Testis (tissue), 2 donors: ENCODE measurements at regions not wholly inside any gene's neighbourhood (a gene's known extent, or its start where the extent isn't known, plus 50 kb on each side); places are given as distances from the start of the nearest gene placed in this dataset.

ENCODE experiments used
- POLR2A ChIP-seq: fragments of 450-650 bp; IDR thresholded peaks from one replicate; pipeline ENCODE4 v1.6.1; 2017; ENCODE audit warnings: antibody characterized with exemption, mild to moderate bottlenecking, moderate library complexity
- TF ChIP-seq, protein P1 (sequence below), 3 experiments: fragments of 450-650 bp in 2 of 3; fragments of 200-600 bp in 1 of 3; sonication (generic) in 1 of 3; IDR thresholded peaks; one replicate each; pipeline ENCODE4 v1.5.1; 2016 to 2019; ENCODE audit warnings: antibody characterized with exemption in 3 of 3, mild to moderate bottlenecking in 2 of 3, moderate library complexity in 1 of 3

DNA sequence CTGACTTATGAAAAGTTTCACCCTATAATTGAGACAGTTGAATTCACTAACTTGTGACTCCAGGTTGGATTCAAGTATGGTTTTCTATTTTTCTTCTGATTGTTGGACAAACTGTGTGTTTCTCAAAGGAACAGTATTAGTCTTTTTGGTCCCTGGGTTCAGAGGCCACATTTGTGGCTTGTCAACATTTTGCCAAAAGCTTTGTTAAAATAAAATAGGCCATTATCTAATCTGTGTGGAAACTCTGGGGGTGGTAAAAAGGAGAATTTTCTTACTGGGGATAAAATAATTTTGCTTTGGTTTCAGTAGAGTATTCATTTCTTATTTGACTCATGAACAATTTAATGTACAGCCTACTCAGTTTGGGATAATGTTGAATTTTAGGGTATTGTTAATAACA is 166.3 kb downstream of the TMEM167A start:
- TF ChIP-seq, protein P1, sequence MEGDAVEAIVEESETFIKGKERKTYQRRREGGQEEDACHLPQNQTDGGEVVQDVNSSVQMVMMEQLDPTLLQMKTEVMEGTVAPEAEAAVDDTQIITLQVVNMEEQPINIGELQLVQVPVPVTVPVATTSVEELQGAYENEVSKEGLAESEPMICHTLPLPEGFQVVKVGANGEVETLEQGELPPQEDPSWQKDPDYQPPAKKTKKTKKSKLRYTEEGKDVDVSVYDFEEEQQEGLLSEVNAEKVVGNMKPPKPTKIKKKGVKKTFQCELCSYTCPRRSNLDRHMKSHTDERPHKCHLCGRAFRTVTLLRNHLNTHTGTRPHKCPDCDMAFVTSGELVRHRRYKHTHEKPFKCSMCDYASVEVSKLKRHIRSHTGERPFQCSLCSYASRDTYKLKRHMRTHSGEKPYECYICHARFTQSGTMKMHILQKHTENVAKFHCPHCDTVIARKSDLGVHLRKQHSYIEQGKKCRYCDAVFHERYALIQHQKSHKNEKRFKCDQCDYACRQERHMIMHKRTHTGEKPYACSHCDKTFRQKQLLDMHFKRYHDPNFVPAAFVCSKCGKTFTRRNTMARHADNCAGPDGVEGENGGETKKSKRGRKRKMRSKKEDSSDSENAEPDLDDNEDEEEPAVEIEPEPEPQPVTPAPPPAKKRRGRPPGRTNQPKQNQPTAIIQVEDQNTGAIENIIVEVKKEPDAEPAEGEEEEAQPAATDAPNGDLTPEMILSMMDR (IDR thresholded peaks at IDR 0.05), result no peak
- no peak for TF ChIP-seq POLR2A
